ENCODE measurements at regions not wholly inside any gene's neighbourhood (a gene's known extent, or its start where the extent isn't known, plus 50 kb on each side); places are given as distances from the start of the nearest gene placed in this dataset.

DNA sequence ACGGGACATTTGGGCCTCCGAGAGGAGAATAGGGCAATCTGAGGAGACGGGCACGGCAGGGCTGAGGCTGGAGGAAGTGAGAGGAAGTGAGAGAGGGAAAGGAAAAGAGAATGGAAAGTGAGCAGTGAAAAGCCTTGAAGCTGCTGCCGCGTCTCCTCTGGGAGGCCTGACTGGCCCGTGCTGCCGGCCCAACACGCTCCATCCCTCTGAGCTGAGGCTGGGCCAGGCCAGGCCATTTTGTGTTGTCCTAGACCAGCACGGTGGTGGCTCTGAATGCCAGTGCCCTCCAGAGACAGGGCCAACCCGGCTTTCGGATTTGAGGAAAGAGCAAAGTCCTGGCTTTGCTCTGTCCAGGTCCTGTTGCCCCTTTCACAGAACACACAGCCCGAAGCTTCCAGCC lies 361.1 kb upstream of the SHH start:
- TF ChIP-seq POLR2A (IDR thresholded peaks at IDR 0.05) (no peak), CTCF (IDR thresholded peaks at IDR 0.05) (no peak)

All from suprapubic skin (tissue), 3 donors.